GM12892 (cell line): ENCODE measurements at regions not wholly inside any gene's neighbourhood (a gene's known extent, or its start where the extent isn't known, plus 50 kb on each side); places are given as distances from the start of the nearest gene placed in this dataset.
"Not testable (repeated sequence)": the region's sequence is repeated elsewhere in the genome, so short reads cannot be mapped to it uniquely, and the experiment has no call there.

Source experiments
- DNase-seq: peaks from one replicate; pipeline ENCODE4 v3.0.0; 2011; ENCODE audit not compliant: insufficient read length
- FAIRE-seq: peaks from 2 replicates; lab custom pipeline; 2011; peaks lifted over from hg19 to GRCh38; lab: Jason Lieb, UNC
- POLR2A ChIP-seq: IDR thresholded peaks from 2 replicates; pipeline ENCODE4 v1.6.1; 2011; ENCODE audit warnings: low read depth, low read length, control low read depth
- POLR2AphosphoS5 ChIP-seq: IDR thresholded peaks from 2 replicates; pipeline ENCODE4 v1.6.1; 2011; ENCODE audit warnings: low read depth, low read length, control low read depth
- TAF1 ChIP-seq: IDR thresholded peaks from 2 replicates; pipeline ENCODE4 v1.6.1; 2011; ENCODE audit warnings: low read depth, mild to moderate bottlenecking, control low read depth, low read length, borderline replicate concordance

GRCh38 chr6:139708337-139709199, 334.1 kb upstream of the CITED2 start:
- FAIRE-seq, result no peak
- DNase-seq, result no peak
- no peak for TF ChIP-seq TAF1
- no peak for TF ChIP-seq POLR2AphosphoS5
- no peak for TF ChIP-seq POLR2A

GRCh38 chr6:139706912-139707311, 332.5 kb upstream of the CITED2 start:
- no peak for DNase-seq
- no peak for FAIRE-seq
- TF ChIP-seq TAF1, result no peak
- TF ChIP-seq POLR2AphosphoS5, result no peak
- TF ChIP-seq POLR2A, result no peak

GRCh38 chr6:139705284-139705683, 330.8 kb upstream of the CITED2 start:
- TF ChIP-seq POLR2A (no peak), TAF1 (no peak), POLR2AphosphoS5 (no peak)
- DNase-seq, result no peak
- no peak for FAIRE-seq

GRCh38 chr6:139703780-139704179, 329.3 kb upstream of the CITED2 start:
- FAIRE-seq, result no peak
- TF ChIP-seq TAF1 (no peak), POLR2A (no peak), POLR2AphosphoS5 (no peak)
- no peak for DNase-seq

GRCh38 chr6:139702706-139703105, 328.3 kb upstream of the CITED2 start:
- TF ChIP-seq POLR2AphosphoS5, result no peak
- no peak for TF ChIP-seq POLR2A
- no peak for TF ChIP-seq TAF1
- no peak for FAIRE-seq
- DNase-seq, result no peak

- TF ChIP-seq POLR2A, result no peak
- TF ChIP-seq TAF1, result no peak
- no peak for TF ChIP-seq POLR2AphosphoS5
- DNase-seq, result no peak
- FAIRE-seq, result no peak
Observed at GRCh38 chr6:139701695-139702094, 327.2 kb upstream of the CITED2 start.

- DNase-seq (no peak), FAIRE-seq (no peak)
- TF ChIP-seq POLR2AphosphoS5, result no peak
- no peak for TF ChIP-seq TAF1
- TF ChIP-seq POLR2A, result no peak
Observed at GRCh38 chr6:139701003-139701402, 326.6 kb upstream of the CITED2 start.

- FAIRE-seq, result no peak
- DNase-seq, result no peak
- TF ChIP-seq TAF1, result no peak
- no peak for TF ChIP-seq POLR2AphosphoS5
- no peak for TF ChIP-seq POLR2A
Observed at GRCh38 chr6:139699911-139700310, 325.5 kb upstream of the CITED2 start.

- FAIRE-seq (no peak), DNase-seq (no peak)
- TF ChIP-seq POLR2AphosphoS5 (no peak), TAF1 (no peak), POLR2A (no peak)
Observed at GRCh38 chr6:139699335-139699734, 324.9 kb upstream of the CITED2 start.

- no peak for FAIRE-seq
- TF ChIP-seq POLR2AphosphoS5 (no peak), TAF1 (no peak), POLR2A (no peak)
Observed at GRCh38 chr6:139698526-139699176, 324.2 kb upstream of the CITED2 start.

GRCh38 chr6:139697856-139698255, 323.4 kb upstream of the CITED2 start:
- DNase-seq, FAIRE-seq: not testable (repeated sequence)

More at GRCh38 chr6:139698526-139699176, 324.2 kb upstream of the CITED2 start:
- no peak for DNase-seq

- DNase-seq, FAIRE-seq: not testable (repeated sequence)
Observed at GRCh38 chr6:139696991-139697390, 322.5 kb upstream of the CITED2 start.
